GM23248 (cell line): ENCODE measurements at regions not wholly inside any gene's neighbourhood (a gene's known extent, or its start where the extent isn't known, plus 50 kb on each side); places are given as distances from the start of the nearest gene placed in this dataset.

Source experiments
- EZH2 ChIP-seq: fragments of 200-600 bp; sonication (generic); IDR thresholded peaks from 2 replicates; pipeline ENCODE4 v1.6.1; 2018; ENCODE audit warnings: antibody characterized with exemption, mild to moderate bottlenecking; ENCODE audit not compliant: insufficient read depth, poor library complexity, severe bottlenecking
- EZH2phosphoT487 ChIP-seq: fragments of 200-600 bp; sonication (generic); IDR thresholded peaks from 2 replicates; pipeline ENCODE4 v1.6.1; 2018; ENCODE audit warnings: antibody characterized with exemption, moderate library complexity, mild to moderate bottlenecking, low read depth; ENCODE audit not compliant: insufficient read depth

DNA sequence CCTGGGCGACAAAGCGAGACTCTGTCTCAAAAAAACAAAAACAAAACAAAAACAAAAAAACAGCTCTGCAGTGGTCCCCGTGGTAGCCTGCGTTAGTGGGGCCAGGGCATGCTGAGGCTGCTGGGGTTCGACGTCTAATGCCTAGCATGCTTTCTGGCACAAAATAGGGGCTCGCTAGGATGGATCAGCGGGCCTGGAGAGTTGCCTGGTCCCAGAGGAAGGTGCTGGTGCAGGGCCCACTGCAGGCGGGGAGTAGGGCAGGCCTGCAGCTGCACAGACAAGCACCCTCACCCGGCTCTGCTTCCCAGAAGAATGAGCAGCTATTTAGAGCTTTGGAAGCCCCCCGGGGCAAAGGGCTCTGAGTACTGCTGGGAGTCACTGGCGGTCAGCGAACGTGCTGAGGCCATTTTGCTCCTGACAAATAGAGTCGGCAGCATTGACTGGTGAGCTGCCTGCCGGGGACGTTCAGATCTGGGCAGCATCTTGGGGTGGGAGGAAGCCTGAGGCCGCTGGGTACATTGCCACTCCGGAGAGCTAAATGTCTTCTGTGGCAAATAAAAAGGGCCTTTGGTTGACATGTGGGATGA lies 126.7 kb downstream of the OLFM1 start:
- TF ChIP-seq EZH2, result no peak
- no peak for TF ChIP-seq EZH2phosphoT487
